Endothelial cell of umbilical vein (primary cell): ENCODE measurements at regions not wholly inside any gene's neighbourhood (a gene's known extent, or its start where the extent isn't known, plus 50 kb on each side); places are given as distances from the start of the nearest gene placed in this dataset.

Experiments used
- BruUV-seq: library from RNA; stranded (reverse); fragments of 400-500 nt; replicated peaks from 2 replicates; lab custom pipeline; 2021; lab: Mats Ljungman, UMichigan
- CTCF ChIA-PET: fragments of 300-600, 350-600 bp; sonication (Branson Sonifier 250); formaldehyde crosslinking; loops from one replicate; lab custom pipeline; 2021; ENCODE audit warnings: antibody characterized with exemption, inconsistent platforms; lab: Charles Lee
- POLR2A ChIA-PET: fragments of 300-600, 350-600 bp; sonication (Branson Sonifier 250); formaldehyde crosslinking; loops from one replicate; lab custom pipeline; 2021; ENCODE audit warnings: antibody characterized with exemption, inconsistent platforms; lab: Charles Lee
- DNase-seq: peaks from one replicate; pipeline ENCODE4 v3.0.0-alpha.2; 2011; ENCODE audit warnings: low read depth, low spot score
- FAIRE-seq: peaks from 2 replicates; lab custom pipeline; 2011; peaks lifted over from hg19 to GRCh38; lab: Jason Lieb, UNC
- H2AFZ ChIP-seq: 2 replicates; pipeline ENCODE4 v1.6.0; 2012; ENCODE audit warnings: low read depth, low read length, control low read depth, inconsistent platforms
- H3K27ac ChIP-seq: 2 replicates; pipeline ENCODE4 v1.5.1; 2011; ENCODE audit warnings: low read depth, mild to moderate bottlenecking, control low read depth, low read length, moderate library complexity; ENCODE audit not compliant: insufficient read depth
- H3K27me3 ChIP-seq, 2 experiments: 2 replicates each; pipeline versions ENCODE4 v1.6.0 to v1.6.1; 2011; ENCODE audit warnings: low read length in 2 of 2, mixed read lengths in 1 of 2; ENCODE audit not compliant: control insufficient read depth in 2 of 2, insufficient read depth in 2 of 2
- H3K36me3 ChIP-seq, 2 experiments: 2 replicates in 1 of 2; 3 replicates in 1 of 2; pipeline ENCODE4 v1.5.1; 2011; ENCODE audit warnings: low read length in 2 of 2, mild to moderate bottlenecking in 1 of 2, moderate library complexity in 1 of 2; ENCODE audit not compliant: control insufficient read depth in 2 of 2, insufficient read depth in 2 of 2; ENCODE audit errors: extremely low read depth in 1 of 2
- H3K4me1 ChIP-seq: 3 replicates; pipeline ENCODE4 v1.5.1; 2011; ENCODE audit warnings: mild to moderate bottlenecking, low read length; ENCODE audit not compliant: control insufficient read depth, insufficient read depth; ENCODE audit errors: extremely low read depth
- H3K4me2 ChIP-seq: 2 replicates; pipeline ENCODE4 v1.6.1; 2011; ENCODE audit warnings: low read length, control low read depth, mixed read lengths; ENCODE audit not compliant: insufficient read depth
- H3K4me3 ChIP-seq, 3 experiments: fragments of 200-600 bp in 1 of 3; sonication (generic), shearing (Covaris generic) in 1 of 3; replicated peaks in 1 of 3; 2 replicates each; pipeline ENCODE4 v1.5.1; 2011 to 2016; ENCODE audit warnings: control low read depth in 3 of 3, low read length in 3 of 3, mild to moderate bottlenecking in 2 of 3, inconsistent platforms in 1 of 3, low read depth in 1 of 3, moderate library complexity in 1 of 3; ENCODE audit not compliant: insufficient read depth in 1 of 3
- H3K79me2 ChIP-seq: 2 replicates; pipeline ENCODE4 v1.6.0; 2012; ENCODE audit warnings: low read length, inconsistent platforms; ENCODE audit not compliant: control insufficient read depth, insufficient read depth
- H3K9ac ChIP-seq: replicated peaks from 2 replicates; pipeline ENCODE3; 2011; ENCODE audit warnings: low read length, control low read depth; ENCODE audit not compliant: insufficient read depth; ENCODE audit errors: extremely low read depth
- H3K9me1 ChIP-seq: replicated peaks from 3 replicates; pipeline ENCODE4 v1.6.0; 2011; ENCODE audit warnings: mild to moderate bottlenecking, low read length; ENCODE audit not compliant: control insufficient read depth, insufficient read depth; ENCODE audit errors: extremely low read depth
- H3K9me3 ChIP-seq: replicated peaks from 2 replicates; pipeline ENCODE4 v1.5.1; 2012; ENCODE audit warnings: low read length, inconsistent platforms; ENCODE audit not compliant: control insufficient read depth, insufficient read depth
- H4K20me1 ChIP-seq: replicated peaks from 2 replicates; pipeline ENCODE3; 2011; ENCODE audit warnings: mild to moderate bottlenecking, low read length; ENCODE audit not compliant: control insufficient read depth, insufficient read depth; ENCODE audit errors: extremely low read depth
- EZH2 ChIP-seq: IDR thresholded peaks from 2 replicates; pipeline ENCODE4 v1.6.1; 2012; ENCODE audit warnings: borderline replicate concordance, low read depth, mild to moderate bottlenecking, moderate library complexity, low read length, inconsistent platforms; ENCODE audit not compliant: severe bottlenecking
- FOS ChIP-seq: IDR thresholded peaks from 2 replicates; pipeline ENCODE4 v1.6.1; 2011; ENCODE audit warnings: mild to moderate bottlenecking, low read length, moderate library complexity, borderline replicate concordance; ENCODE audit not compliant: insufficient read depth
- GATA2 ChIP-seq: IDR thresholded peaks from 2 replicates; pipeline ENCODE4 v1.7.0; 2011; ENCODE audit warnings: low read depth, mild to moderate bottlenecking, moderate library complexity, mixed read lengths, low read length; ENCODE audit not compliant: insufficient read length, insufficient read depth
- JUN ChIP-seq: IDR thresholded peaks from 2 replicates; pipeline ENCODE4 v1.6.1; 2011; ENCODE audit warnings: borderline replicate concordance, low read depth; ENCODE audit not compliant: insufficient read length, insufficient read depth
- MAX ChIP-seq: IDR thresholded peaks from 2 replicates; pipeline ENCODE4 v1.6.1; 2011; ENCODE audit not compliant: insufficient read depth, insufficient read length
- MYC ChIP-seq: IDR thresholded peaks from one replicate; pipeline ENCODE4 v1.6.1; 2011; ENCODE audit warnings: mild to moderate bottlenecking, low read depth, low read length
- POLR2A ChIP-seq: IDR thresholded peaks from 2 replicates; pipeline ENCODE4 v1.6.1; 2012; ENCODE audit warnings: low read depth, mild to moderate bottlenecking, control low read depth, low read length
- POLR2AphosphoS5 ChIP-seq: IDR thresholded peaks from 2 replicates; pipeline ENCODE4 v1.6.1; 2012; ENCODE audit warnings: low read depth, mild to moderate bottlenecking, control low read depth, low read length, moderate library complexity; ENCODE audit not compliant: insufficient read depth
- dilution Hi-C: fragments of 300-500 bp; cut with MboI; formaldehyde crosslinking; loops from one replicate; pipeline ENCODE4 v1.15.0; 2019; ENCODE audit warnings: low sequenced_read_pairs; ENCODE audit not compliant: extremely low pct_ligation_motif_present
- intact Hi-C: fragments of 100-400 bp; cut with micrococcal nuclease; formaldehyde crosslinking; loops from one replicate; pipeline ENCODE4 v1.10.0; 2022
- TF ChIP-seq, protein P1 (sequence below), 2 donors: IDR thresholded peaks; 1 replicate in 1 of 2; 2 replicates in 1 of 2; pipeline ENCODE4 v1.5.1; 2011; ENCODE audit warnings: low read length in 2 of 2, mild to moderate bottlenecking in 2 of 2, moderate library complexity in 2 of 2, control low read depth in 1 of 2, inconsistent platforms in 1 of 2, low read depth in 1 of 2; ENCODE audit not compliant: insufficient read depth in 1 of 2; ENCODE audit errors: extremely low read depth in 1 of 2

GRCh38 chr15:27694506-27695087, 404.5 kb downstream of the OCA2 start:
- TF ChIP-seq POLR2A, result no peak
- no peak for TF ChIP-seq POLR2AphosphoS5
- TF ChIP-seq GATA2, result no peak
- TF ChIP-seq, protein P1, sequence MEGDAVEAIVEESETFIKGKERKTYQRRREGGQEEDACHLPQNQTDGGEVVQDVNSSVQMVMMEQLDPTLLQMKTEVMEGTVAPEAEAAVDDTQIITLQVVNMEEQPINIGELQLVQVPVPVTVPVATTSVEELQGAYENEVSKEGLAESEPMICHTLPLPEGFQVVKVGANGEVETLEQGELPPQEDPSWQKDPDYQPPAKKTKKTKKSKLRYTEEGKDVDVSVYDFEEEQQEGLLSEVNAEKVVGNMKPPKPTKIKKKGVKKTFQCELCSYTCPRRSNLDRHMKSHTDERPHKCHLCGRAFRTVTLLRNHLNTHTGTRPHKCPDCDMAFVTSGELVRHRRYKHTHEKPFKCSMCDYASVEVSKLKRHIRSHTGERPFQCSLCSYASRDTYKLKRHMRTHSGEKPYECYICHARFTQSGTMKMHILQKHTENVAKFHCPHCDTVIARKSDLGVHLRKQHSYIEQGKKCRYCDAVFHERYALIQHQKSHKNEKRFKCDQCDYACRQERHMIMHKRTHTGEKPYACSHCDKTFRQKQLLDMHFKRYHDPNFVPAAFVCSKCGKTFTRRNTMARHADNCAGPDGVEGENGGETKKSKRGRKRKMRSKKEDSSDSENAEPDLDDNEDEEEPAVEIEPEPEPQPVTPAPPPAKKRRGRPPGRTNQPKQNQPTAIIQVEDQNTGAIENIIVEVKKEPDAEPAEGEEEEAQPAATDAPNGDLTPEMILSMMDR (IDR thresholded peaks at IDR 0.05; ENCODE audit: extremely low read depth in 1 of 2, insufficient read depth in 1 of 2, low read depth in 1 of 2, low read length in 2 of 2), result no peak
- no peak for TF ChIP-seq MYC
- TF ChIP-seq EZH2, result no peak
- TF ChIP-seq FOS, result no peak
- no peak for TF ChIP-seq JUN
- no peak for TF ChIP-seq MAX
- H3K9ac ChIP-seq, result no peak overlapping the region
- H2AFZ ChIP-seq, result no peak overlapping the region
- intact Hi-C loops (no loop called here), dilution Hi-C loops (no loop called here)
- H3K9me3 ChIP-seq, result peaks cover 8% of the 10 kb centered on the region
- no peaks in the 10 kb centered on the region for H3K9me1 ChIP-seq
- no peaks in the 10 kb centered on the region for H3K4me1 ChIP-seq
- FAIRE-seq, result no peak
- no peaks in the 10 kb centered on the region for H3K79me2 ChIP-seq
- no peaks in the 10 kb centered on the region for H3K36me3 ChIP-seq
- H4K20me1 ChIP-seq, result no peaks in the 10 kb centered on the region
- no peak for DNase-seq
- no peaks in the 10 kb centered on the region for H3K27me3 ChIP-seq
- CTCF ChIA-PET, result no interaction called here
- no TSS peak for BruUV-seq
- no peak overlapping the region for H3K4me3 ChIP-seq
- POLR2A ChIA-PET, result no interaction called here
- H3K27ac ChIP-seq, result no peak overlapping the region
- no peak overlapping the region for H3K4me2 ChIP-seq
